ENCODE measurements at regions not wholly inside any gene's neighbourhood (a gene's known extent, or its start where the extent isn't known, plus 50 kb on each side); places are given as distances from the start of the nearest gene placed in this dataset.

DNA sequence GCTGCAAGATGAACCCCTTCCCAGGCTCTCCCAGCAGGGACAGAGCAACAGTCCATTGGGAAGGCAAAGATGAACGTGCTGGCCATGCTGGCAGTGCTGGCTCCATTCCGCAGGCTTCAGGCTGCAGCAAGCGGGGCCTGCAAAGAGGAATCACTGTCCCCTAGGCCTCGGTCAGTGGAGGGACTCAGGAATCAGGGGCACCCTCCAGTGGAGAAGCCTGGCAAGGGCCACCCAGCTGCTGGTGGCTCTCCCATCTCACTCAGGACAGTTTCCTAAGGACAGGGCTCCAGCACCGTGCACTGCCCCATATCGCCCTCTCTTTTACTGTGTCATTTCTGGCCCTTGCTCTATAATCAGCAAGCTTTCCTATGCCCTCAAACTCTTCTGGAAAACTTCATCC lies 498.6 kb downstream of the EFNB2 start:
- TF ChIP-seq, protein P1, sequence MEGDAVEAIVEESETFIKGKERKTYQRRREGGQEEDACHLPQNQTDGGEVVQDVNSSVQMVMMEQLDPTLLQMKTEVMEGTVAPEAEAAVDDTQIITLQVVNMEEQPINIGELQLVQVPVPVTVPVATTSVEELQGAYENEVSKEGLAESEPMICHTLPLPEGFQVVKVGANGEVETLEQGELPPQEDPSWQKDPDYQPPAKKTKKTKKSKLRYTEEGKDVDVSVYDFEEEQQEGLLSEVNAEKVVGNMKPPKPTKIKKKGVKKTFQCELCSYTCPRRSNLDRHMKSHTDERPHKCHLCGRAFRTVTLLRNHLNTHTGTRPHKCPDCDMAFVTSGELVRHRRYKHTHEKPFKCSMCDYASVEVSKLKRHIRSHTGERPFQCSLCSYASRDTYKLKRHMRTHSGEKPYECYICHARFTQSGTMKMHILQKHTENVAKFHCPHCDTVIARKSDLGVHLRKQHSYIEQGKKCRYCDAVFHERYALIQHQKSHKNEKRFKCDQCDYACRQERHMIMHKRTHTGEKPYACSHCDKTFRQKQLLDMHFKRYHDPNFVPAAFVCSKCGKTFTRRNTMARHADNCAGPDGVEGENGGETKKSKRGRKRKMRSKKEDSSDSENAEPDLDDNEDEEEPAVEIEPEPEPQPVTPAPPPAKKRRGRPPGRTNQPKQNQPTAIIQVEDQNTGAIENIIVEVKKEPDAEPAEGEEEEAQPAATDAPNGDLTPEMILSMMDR (conservative IDR thresholded peaks at IDR 0.05; ENCODE audit: low read depth, low read length): no peak
- TF ChIP-seq POLR2A (IDR thresholded peaks at IDR 0.05; ENCODE audit: low read depth, low read length) (no peak), MXI1 (IDR thresholded peaks at IDR 0.05; ENCODE audit: borderline replicate concordance, low read depth, low read length) (no peak), RFX5 (IDR thresholded peaks at IDR 0.05; ENCODE audit: low read depth, low read length) (no peak), CEBPB (IDR thresholded peaks at IDR 0.05; ENCODE audit: low read depth, low read length) (no peak), SMC3 (IDR thresholded peaks at IDR 0.05; ENCODE audit: low read depth, low read length) (no peak), RAD21 (IDR thresholded peaks at IDR 0.05; ENCODE audit: low read length) (no peak), NFE2L2 (IDR thresholded peaks at IDR 0.05; ENCODE audit: low read depth, low read length) (no peak), RCOR1 (IDR thresholded peaks at IDR 0.05; ENCODE audit: insufficient replicate concordance, low read length) (no peak), MAFK (IDR thresholded peaks at IDR 0.05; ENCODE audit: low read depth, low read length) (no peak), BHLHE40 (IDR thresholded peaks at IDR 0.05; ENCODE audit: low read depth, low read length) (no peak), FOS (IDR thresholded peaks at IDR 0.05; ENCODE audit: low read depth, low read length) (no peak), MAZ (IDR thresholded peaks at IDR 0.05; ENCODE audit: borderline replicate concordance, low read depth, low read length) (no peak)
- TF ChIP-seq, protein P2, sequence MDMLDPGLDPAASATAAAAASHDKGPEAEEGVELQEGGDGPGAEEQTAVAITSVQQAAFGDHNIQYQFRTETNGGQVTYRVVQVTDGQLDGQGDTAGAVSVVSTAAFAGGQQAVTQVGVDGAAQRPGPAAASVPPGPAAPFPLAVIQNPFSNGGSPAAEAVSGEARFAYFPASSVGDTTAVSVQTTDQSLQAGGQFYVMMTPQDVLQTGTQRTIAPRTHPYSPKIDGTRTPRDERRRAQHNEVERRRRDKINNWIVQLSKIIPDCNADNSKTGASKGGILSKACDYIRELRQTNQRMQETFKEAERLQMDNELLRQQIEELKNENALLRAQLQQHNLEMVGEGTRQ (IDR thresholded peaks at IDR 0.05; ENCODE audit: low read depth, low read length): no peak

All from IMR-90 (cell line).